Kidney tubule cell (primary cell): ENCODE measurements at regions not wholly inside any gene's neighbourhood (a gene's known extent, or its start where the extent isn't known, plus 50 kb on each side); places are given as distances from the start of the nearest gene placed in this dataset.

ENCODE experiments used
- DNase-seq: peaks from one replicate; pipeline ENCODE4 v3.0.0-alpha.2; 2018; ENCODE audit warnings: low spot score

- DNase-seq: peak; percentile 12
These were observed 351.6 kb upstream of the KLF12 start for GRCh38 chr13:74485757-74486156.

- no peak for DNase-seq
These were observed 344.9 kb upstream of the KLF12 start for GRCh38 chr13:74479124-74479523.

- no peak for DNase-seq
These were observed 342.6 kb upstream of the KLF12 start for GRCh38 chr13:74476788-74477187.

GRCh38 chr13:74476365-74476764 lies 342.2 kb upstream of the KLF12 start:
- no peak for DNase-seq

GRCh38 chr13:74466864-74467263 lies 332.7 kb upstream of the KLF12 start:
- DNase-seq: no peak

GRCh38 chr13:74466020-74466419 lies 331.8 kb upstream of the KLF12 start:
- DNase-seq: no peak

GRCh38 chr13:74465271-74465670 lies 331.1 kb upstream of the KLF12 start:
- no peak for DNase-seq

- no peak for DNase-seq
These were observed 330.5 kb upstream of the KLF12 start for GRCh38 chr13:74464670-74465069.

GRCh38 chr13:74461011-74461410 lies 326.8 kb upstream of the KLF12 start:
- no peak for DNase-seq

GRCh38 chr13:74452881-74453280 lies 318.7 kb upstream of the KLF12 start:
- peak; percentile 8 for DNase-seq

- no peak for DNase-seq
These were observed 318.0 kb upstream of the KLF12 start for GRCh38 chr13:74452176-74452575.

- DNase-seq: no peak
These were observed 316.8 kb upstream of the KLF12 start for GRCh38 chr13:74450964-74451363.

GRCh38 chr13:74450525-74450845 lies 316.3 kb upstream of the KLF12 start:
- DNase-seq: no peak

- DNase-seq: no peak
These were observed 315.8 kb upstream of the KLF12 start for GRCh38 chr13:74449811-74450524.

GRCh38 chr13:74444864-74445479 lies 310.8 kb upstream of the KLF12 start:
- peak; percentile 52 for DNase-seq

GRCh38 chr13:74444161-74444571 lies 310.0 kb upstream of the KLF12 start:
- DNase-seq: peak; percentile 47

GRCh38 chr13:74443631-74444030 lies 309.4 kb upstream of the KLF12 start:
- DNase-seq: peak; percentile 73

GRCh38 chr13:74442751-74443150 lies 308.5 kb upstream of the KLF12 start:
- DNase-seq: no peak

- DNase-seq: no peak
These were observed 304.7 kb upstream of the KLF12 start for GRCh38 chr13:74438901-74439300.

GRCh38 chr13:74434782-74435181 lies 300.6 kb upstream of the KLF12 start:
- no peak for DNase-seq

GRCh38 chr13:74424455-74424854 lies 290.3 kb upstream of the KLF12 start:
- DNase-seq: no peak

GRCh38 chr13:74423434-74423833 lies 289.2 kb upstream of the KLF12 start:
- DNase-seq: no peak

- DNase-seq: no peak
These were observed 280.3 kb upstream of the KLF12 start for GRCh38 chr13:74414458-74414857.

GRCh38 chr13:74413482-74413881 lies 279.3 kb upstream of the KLF12 start:
- DNase-seq: no peak
